Activated naive CD8-positive, alpha-beta T cell treated with anti-CD3 and anti-CD28 coated beads, Interleukin-2, amount 50 U/mL, for 24 hours (primary cell): ENCODE measurements at regions not wholly inside any gene's neighbourhood (a gene's known extent, or its start where the extent isn't known, plus 50 kb on each side); places are given as distances from the start of the nearest gene placed in this dataset.

ENCODE experiments used
- ATAC-seq: fragments of 150-1000 bp; cut with Tn5 transposase; one replicate; pipeline ENCODE4 v1.10.0; 2021
- DNase-seq: peaks from one replicate; pipeline ENCODE4 v3.0.0; 2021
- H3K27ac Mint-ChIP-seq: one replicate; pipeline ENCODE4 v1.8.0; 2021; ENCODE audit warnings: mild to moderate bottlenecking, mixed read lengths
- H3K27me3 Mint-ChIP-seq: one replicate; pipeline ENCODE4 v1.8.0; 2021; ENCODE audit warnings: mixed read lengths
- H3K36me3 Mint-ChIP-seq: one replicate; pipeline ENCODE4 v1.8.0; 2021; ENCODE audit warnings: low read depth, mixed read lengths
- H3K4me1 Mint-ChIP-seq: one replicate; pipeline ENCODE4 v1.8.0; 2021; ENCODE audit warnings: mixed read lengths
- H3K4me3 Mint-ChIP-seq: one replicate; pipeline ENCODE4 v1.8.0; 2021; ENCODE audit warnings: mild to moderate bottlenecking, moderate library complexity, mixed read lengths
- H3K9me3 Mint-ChIP-seq: one replicate; pipeline ENCODE4 v1.8.0; 2021; ENCODE audit warnings: mixed read lengths

DNA sequence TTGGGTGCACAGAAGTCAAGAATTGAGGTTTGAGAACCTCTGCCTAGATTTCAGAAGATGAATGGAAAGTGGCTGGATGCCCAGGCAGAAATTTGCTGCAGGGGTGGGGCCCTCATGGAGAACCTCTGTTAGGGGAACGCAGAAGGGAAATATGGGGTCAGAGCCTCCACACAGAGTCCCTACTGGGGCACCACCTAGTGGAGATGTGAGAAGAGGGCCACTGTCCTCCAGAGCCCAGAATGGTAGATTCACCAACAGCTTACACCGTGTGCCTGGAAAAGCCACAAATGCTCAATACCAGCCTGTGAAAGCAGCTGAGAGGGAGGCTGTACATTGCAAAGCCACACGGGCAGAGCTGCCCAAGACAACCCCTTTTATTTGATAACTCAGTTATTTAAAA, 383.5 kb downstream of the TLE4 start:
- H3K4me1 Mint-ChIP-seq = no peaks in the 10 kb centered on the region
- no peak overlapping the region for H3K27ac Mint-ChIP-seq
- peak; percentile 2 for DNase-seq
- no peak overlapping the region for H3K4me3 Mint-ChIP-seq
- ATAC-seq = no peak
- no peaks in the 10 kb centered on the region for H3K36me3 Mint-ChIP-seq
- peaks cover under 1% of the 10 kb centered on the region for H3K27me3 Mint-ChIP-seq
- H3K9me3 Mint-ChIP-seq = no peaks in the 10 kb centered on the region

GRCh38 chr9:79953908-79954307, 382.1 kb downstream of the TLE4 start:
- Mint-ChIP-seq H3K36me3 (no peaks in the 10 kb centered on the region), H3K27ac (no peak overlapping the region), H3K4me1 (no peaks in the 10 kb centered on the region), H3K27me3 (no peaks in the 10 kb centered on the region), H3K4me3 (no peak overlapping the region), H3K9me3 (no peaks in the 10 kb centered on the region)
- ATAC-seq = no peak
- no peak for DNase-seq

DNA sequence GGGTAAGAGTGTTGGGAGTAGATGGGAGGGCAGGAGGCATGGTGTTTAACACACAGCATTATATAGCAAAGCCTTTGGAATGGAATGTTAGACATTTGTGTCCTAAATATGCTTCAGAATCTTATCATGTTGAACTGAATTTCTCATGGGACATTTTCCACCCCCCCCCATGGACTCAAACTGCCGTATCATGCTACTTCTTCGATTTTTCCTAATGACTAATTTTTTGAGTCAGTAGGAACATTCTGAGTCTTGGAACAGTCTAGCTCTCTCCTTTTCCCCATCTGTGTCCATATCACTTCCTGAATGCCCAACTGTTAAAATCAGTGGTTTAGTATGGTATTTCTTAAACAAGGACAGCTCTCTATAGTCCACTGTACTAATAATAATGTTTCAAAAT, 380.6 kb downstream of the TLE4 start:
- ATAC-seq = no peak
- no peaks in the 10 kb centered on the region for H3K9me3 Mint-ChIP-seq
- no peaks in the 10 kb centered on the region for H3K27me3 Mint-ChIP-seq
- H3K36me3 Mint-ChIP-seq = no peaks in the 10 kb centered on the region
- no peak for DNase-seq
- H3K4me1 Mint-ChIP-seq = no peaks in the 10 kb centered on the region
- H3K27ac Mint-ChIP-seq = no peak overlapping the region
- H3K4me3 Mint-ChIP-seq = no peak overlapping the region

DNA sequence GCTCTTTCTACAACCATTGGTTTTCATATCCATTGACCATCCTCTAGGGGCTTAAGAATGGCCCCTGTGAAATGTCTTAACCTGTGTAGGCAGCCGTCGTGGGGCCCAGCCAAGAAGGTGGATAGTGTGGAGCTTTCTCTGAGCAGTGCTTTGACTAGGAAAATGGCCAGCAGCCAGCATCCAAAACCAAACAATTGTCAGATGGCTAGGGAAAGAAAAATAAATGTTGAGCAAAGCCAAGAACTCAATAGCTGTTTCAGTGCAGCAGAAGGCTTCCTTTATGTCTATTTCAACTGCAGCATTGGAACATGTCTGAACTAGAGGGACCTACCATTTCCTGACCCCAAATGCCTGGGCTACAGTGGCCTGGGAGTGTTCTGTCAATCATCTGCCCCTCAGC, 374.9 kb downstream of the TLE4 start:
- Mint-ChIP-seq H3K4me1 (no peaks in the 10 kb centered on the region), H3K9me3 (no peaks in the 10 kb centered on the region), H3K4me3 (no peak overlapping the region), H3K36me3 (no peaks in the 10 kb centered on the region), H3K27me3 (no peaks in the 10 kb centered on the region), H3K27ac (no peak overlapping the region)
- DNase-seq (no peak), ATAC-seq (no peak)

DNA sequence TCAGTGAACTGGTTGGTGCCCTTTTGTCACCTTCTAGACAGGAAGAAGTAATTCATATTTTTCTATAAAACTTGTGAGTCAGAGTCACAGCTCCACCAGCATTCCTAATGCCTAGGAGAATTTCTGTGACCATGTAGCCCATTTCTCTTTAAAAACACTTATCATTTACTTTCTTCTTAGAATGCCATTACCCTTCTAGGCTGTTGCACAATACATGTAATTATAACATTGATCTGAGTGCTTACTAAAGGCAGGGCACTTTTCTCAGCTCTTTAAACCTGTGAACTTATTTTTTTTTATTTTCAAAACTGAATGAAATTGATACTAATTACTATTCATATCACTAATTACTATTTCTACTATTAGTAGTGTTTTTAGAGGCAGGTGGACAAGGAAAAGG, 373.7 kb downstream of the TLE4 start:
- no peak overlapping the region for H3K4me3 Mint-ChIP-seq
- no peaks in the 10 kb centered on the region for H3K4me1 Mint-ChIP-seq
- no peak for ATAC-seq
- no peaks in the 10 kb centered on the region for H3K36me3 Mint-ChIP-seq
- no peaks in the 10 kb centered on the region for H3K9me3 Mint-ChIP-seq
- no peak overlapping the region for H3K27ac Mint-ChIP-seq
- no peaks in the 10 kb centered on the region for H3K27me3 Mint-ChIP-seq
- DNase-seq = no peak

GRCh38 chr9:79945016-79945415, 373.3 kb downstream of the TLE4 start:
- no peaks in the 10 kb centered on the region for H3K4me1 Mint-ChIP-seq
- no peaks in the 10 kb centered on the region for H3K36me3 Mint-ChIP-seq
- no peak overlapping the region for H3K4me3 Mint-ChIP-seq
- ATAC-seq (no peak), DNase-seq (no peak)
- H3K27ac Mint-ChIP-seq = no peak overlapping the region
- H3K27me3 Mint-ChIP-seq = no peaks in the 10 kb centered on the region
- no peaks in the 10 kb centered on the region for H3K9me3 Mint-ChIP-seq

DNA sequence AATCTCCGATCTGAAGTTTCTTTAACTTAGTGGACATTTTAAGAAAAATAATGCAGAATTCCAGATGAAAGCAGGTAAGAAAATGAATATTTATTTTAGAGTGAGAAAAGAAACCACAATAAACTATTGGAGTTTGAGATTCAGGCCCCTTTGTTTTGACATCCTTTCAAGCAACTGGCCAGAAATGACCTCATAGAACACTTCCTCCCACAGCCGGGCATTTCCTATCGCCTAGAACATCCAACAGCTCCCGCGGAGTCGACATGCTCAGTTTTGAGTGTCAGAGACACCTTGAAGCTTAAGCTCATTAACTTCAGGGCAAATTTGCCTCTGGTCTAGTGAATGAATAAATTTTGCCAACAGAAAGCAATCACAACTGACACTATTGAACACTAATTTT, 369.2 kb downstream of the TLE4 start:
- ATAC-seq (no peak), DNase-seq (no peak)
- Mint-ChIP-seq H3K9me3 (no peaks in the 10 kb centered on the region), H3K27ac (no peak overlapping the region), H3K27me3 (no peaks in the 10 kb centered on the region), H3K36me3 (no peaks in the 10 kb centered on the region), H3K4me3 (no peak overlapping the region), H3K4me1 (no peaks in the 10 kb centered on the region)

DNA sequence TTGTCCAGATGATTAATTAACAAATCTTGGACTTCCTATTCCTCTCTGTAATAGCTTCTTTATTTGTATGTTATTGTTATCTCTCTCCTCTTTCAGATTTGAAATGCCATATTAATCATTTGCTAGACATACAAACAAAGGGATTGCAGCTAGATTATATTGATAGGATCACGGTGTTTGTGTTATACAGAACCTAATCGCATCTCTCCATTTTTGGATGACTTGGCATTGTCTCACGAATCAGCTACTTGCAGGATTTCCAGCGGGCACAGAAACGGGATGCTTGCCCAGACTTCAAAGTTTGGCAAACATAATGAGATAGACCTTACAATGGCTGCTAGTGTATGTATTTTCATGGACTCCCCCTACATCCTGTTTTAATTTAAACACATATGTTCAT, 368.1 kb downstream of the TLE4 start:
- Mint-ChIP-seq H3K27me3 (no peaks in the 10 kb centered on the region), H3K36me3 (no peaks in the 10 kb centered on the region), H3K4me1 (no peaks in the 10 kb centered on the region), H3K27ac (no peak overlapping the region), H3K4me3 (no peak overlapping the region), H3K9me3 (no peaks in the 10 kb centered on the region)
- no peak for ATAC-seq
- DNase-seq = no peak

DNA sequence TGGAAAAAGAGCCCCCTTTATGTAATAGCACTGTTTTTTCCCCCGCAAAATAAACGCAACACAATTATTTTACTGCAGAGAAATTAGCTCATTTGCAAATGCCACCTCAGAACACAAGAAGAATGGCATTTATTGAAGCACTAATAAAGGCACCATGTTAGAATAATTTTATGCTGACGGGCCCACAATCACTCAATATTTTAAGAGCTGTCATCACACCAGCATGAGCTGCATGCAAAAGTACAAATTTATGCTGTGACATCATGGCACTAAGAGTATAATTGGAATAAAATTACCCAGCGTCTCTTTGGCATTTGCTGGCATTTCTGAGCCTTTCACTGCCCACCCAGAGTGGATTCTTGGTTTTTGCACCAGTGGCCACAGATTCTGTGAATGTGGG, 364.6 kb downstream of the TLE4 start:
- DNase-seq = no peak
- Mint-ChIP-seq H3K36me3 (no peaks in the 10 kb centered on the region), H3K9me3 (no peaks in the 10 kb centered on the region), H3K4me3 (no peak overlapping the region), H3K27me3 (no peaks in the 10 kb centered on the region), H3K4me1 (no peaks in the 10 kb centered on the region), H3K27ac (no peak overlapping the region)
- no peak for ATAC-seq

DNA sequence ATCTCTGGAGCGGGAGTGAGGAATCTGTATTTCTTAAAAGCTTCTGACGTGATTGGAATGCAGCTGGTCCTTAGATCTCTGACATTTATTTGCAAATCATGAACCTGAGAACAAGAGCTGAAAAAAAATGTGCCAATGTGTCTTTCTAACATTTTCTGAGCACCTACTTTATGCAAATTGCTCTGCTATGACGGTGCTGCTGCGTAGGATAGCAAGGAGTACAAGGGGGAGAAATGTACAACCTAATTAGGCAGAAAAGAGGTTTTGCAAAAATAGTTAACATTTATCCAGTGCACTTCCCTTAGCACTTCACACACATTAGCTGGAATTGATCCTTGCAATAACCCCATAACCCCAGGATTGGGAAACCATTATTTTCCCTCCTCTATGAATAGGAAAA, 357.5 kb downstream of the TLE4 start:
- Mint-ChIP-seq H3K9me3 (no peaks in the 10 kb centered on the region), H3K27ac (no peak overlapping the region), H3K36me3 (no peaks in the 10 kb centered on the region), H3K27me3 (no peaks in the 10 kb centered on the region), H3K4me3 (no peak overlapping the region), H3K4me1 (no peaks in the 10 kb centered on the region)
- no peak for ATAC-seq
- no peak for DNase-seq

DNA sequence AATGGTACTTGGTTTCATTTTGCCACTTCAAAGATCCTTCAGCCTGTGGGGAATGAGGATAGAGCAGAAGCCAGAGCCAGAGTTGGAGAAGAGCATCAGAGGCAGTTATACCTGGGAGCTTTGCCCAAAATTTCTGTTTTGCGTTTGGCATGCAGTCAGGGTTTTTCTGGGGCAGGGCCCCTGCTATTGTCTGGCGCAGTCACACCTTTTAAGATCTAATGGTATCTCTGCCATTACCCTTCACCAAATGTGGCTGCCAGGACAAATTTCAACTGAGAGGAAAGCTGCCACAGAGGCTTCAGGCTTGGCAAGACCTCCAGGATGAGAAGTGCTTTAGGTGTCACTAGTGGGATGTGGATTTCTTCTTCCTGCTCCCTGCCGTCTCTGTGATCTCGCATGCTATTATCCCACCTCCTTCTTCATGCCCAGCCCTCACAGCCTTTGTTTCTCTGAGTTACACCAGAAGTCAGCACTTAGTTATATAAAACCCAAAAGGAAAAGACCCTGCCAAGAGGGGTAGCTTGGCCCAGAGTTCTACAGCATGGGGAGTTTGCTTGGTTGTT, 357.0 kb downstream of the TLE4 start:
- Mint-ChIP-seq H3K36me3 (no peaks in the 10 kb centered on the region), H3K27ac (no peak overlapping the region), H3K9me3 (no peaks in the 10 kb centered on the region), H3K27me3 (no peaks in the 10 kb centered on the region), H3K4me3 (no peak overlapping the region), H3K4me1 (no peaks in the 10 kb centered on the region)
- DNase-seq (no peak), ATAC-seq (no peak)

DNA sequence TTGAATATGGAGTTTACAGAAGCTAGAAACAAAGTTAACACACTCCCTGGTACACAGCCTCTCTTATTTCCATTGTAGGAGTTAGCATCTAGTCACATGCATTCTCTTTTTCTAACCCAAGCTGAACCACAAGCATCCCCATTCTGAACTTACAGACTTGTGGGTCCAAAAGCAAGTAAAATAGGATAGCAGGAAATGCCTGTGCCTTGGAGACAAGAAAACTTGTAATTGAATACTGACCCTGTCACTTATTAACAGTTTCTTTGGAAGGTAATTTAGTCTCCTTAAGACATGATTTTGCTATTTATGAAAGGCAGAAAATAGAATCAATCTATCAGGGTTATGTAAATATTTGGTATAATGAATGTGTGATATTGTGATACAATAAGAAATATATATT, 353.6 kb downstream of the TLE4 start:
- no peaks in the 10 kb centered on the region for H3K36me3 Mint-ChIP-seq
- H3K9me3 Mint-ChIP-seq = no peaks in the 10 kb centered on the region
- no peak overlapping the region for H3K27ac Mint-ChIP-seq
- no peaks in the 10 kb centered on the region for H3K4me1 Mint-ChIP-seq
- no peaks in the 10 kb centered on the region for H3K27me3 Mint-ChIP-seq
- DNase-seq (no peak), ATAC-seq (no peak)
- no peak overlapping the region for H3K4me3 Mint-ChIP-seq

- no peak for ATAC-seq
- no peaks in the 10 kb centered on the region for H3K36me3 Mint-ChIP-seq
- DNase-seq = no peak
- H3K27ac Mint-ChIP-seq = no peak overlapping the region
- H3K4me1 Mint-ChIP-seq = no peaks in the 10 kb centered on the region
- no peaks in the 10 kb centered on the region for H3K27me3 Mint-ChIP-seq
- H3K4me3 Mint-ChIP-seq = no peak overlapping the region
- no peaks in the 10 kb centered on the region for H3K9me3 Mint-ChIP-seq
Measured at GRCh38 chr9:79924836-79925235, 353.1 kb downstream of the TLE4 start.

GRCh38 chr9:79917421-79917820, 345.7 kb downstream of the TLE4 start:
- ATAC-seq (no peak), DNase-seq (no peak)
- no peak overlapping the region for H3K4me3 Mint-ChIP-seq
- no peak overlapping the region for H3K27ac Mint-ChIP-seq
- H3K36me3 Mint-ChIP-seq = no peaks in the 10 kb centered on the region
- no peaks in the 10 kb centered on the region for H3K27me3 Mint-ChIP-seq
- no peaks in the 10 kb centered on the region for H3K9me3 Mint-ChIP-seq
- no peaks in the 10 kb centered on the region for H3K4me1 Mint-ChIP-seq

GRCh38 chr9:79913867-79914266, 342.1 kb downstream of the TLE4 start:
- ATAC-seq (no peak), DNase-seq (no peak)
- Mint-ChIP-seq H3K9me3 (peaks cover 7% of the 10 kb centered on the region), H3K4me1 (no peaks in the 10 kb centered on the region), H3K4me3 (no peak overlapping the region), H3K27ac (no peak overlapping the region), H3K27me3 (no peaks in the 10 kb centered on the region), H3K36me3 (no peaks in the 10 kb centered on the region)

- DNase-seq = no peak
- Mint-ChIP-seq H3K4me3 (no peak overlapping the region), H3K4me1 (no peaks in the 10 kb centered on the region), H3K27ac (no peak overlapping the region), H3K9me3 (peaks cover 10% of the 10 kb centered on the region), H3K36me3 (no peaks in the 10 kb centered on the region), H3K27me3 (no peaks in the 10 kb centered on the region)
- no peak for ATAC-seq
Measured at GRCh38 chr9:79912318-79913070, 340.7 kb downstream of the TLE4 start.
